ENCODE measurements at regions not wholly inside any gene's neighbourhood (a gene's known extent, or its start where the extent isn't known, plus 50 kb on each side); places are given as distances from the start of the nearest gene placed in this dataset.
"Not testable (repeated sequence)": the region's sequence is repeated elsewhere in the genome, so short reads cannot be mapped to it uniquely, and the experiment has no call there.

- ChIA-PET POLR2A (no interaction called here), CTCF (no interaction called here)
- Histone ChIP-seq H3K36me3 (ENCODE audit: control insufficient read depth, insufficient read depth, low read length) (no peaks in the 10 kb centered on the region), H3K27me3 (ENCODE audit: control insufficient read depth, insufficient read depth, low read length) (peaks cover 17% of the 10 kb centered on the region), H3K4me3 (ENCODE audit: low read depth, low read length) (no peak overlapping the region)
- TF ChIP-seq, protein P1, sequence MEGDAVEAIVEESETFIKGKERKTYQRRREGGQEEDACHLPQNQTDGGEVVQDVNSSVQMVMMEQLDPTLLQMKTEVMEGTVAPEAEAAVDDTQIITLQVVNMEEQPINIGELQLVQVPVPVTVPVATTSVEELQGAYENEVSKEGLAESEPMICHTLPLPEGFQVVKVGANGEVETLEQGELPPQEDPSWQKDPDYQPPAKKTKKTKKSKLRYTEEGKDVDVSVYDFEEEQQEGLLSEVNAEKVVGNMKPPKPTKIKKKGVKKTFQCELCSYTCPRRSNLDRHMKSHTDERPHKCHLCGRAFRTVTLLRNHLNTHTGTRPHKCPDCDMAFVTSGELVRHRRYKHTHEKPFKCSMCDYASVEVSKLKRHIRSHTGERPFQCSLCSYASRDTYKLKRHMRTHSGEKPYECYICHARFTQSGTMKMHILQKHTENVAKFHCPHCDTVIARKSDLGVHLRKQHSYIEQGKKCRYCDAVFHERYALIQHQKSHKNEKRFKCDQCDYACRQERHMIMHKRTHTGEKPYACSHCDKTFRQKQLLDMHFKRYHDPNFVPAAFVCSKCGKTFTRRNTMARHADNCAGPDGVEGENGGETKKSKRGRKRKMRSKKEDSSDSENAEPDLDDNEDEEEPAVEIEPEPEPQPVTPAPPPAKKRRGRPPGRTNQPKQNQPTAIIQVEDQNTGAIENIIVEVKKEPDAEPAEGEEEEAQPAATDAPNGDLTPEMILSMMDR (IDR thresholded peaks at IDR 0.05; ENCODE audit: insufficient read depth, low read depth, low read length): no peak
- no peak for DNase-seq (ENCODE audit: low read depth)
These were observed 108.5 kb downstream of the PSAT1 start for GRCh38 chr9:78405461-78405860.

- no peak for DNase-seq (ENCODE audit: low read depth)
- H3K36me3 ChIP-seq (ENCODE audit: control insufficient read depth, insufficient read depth, low read length): no peaks in the 10 kb centered on the region
These were observed 109.2 kb downstream of the PSAT1 start for GRCh38 chr9:78406146-78406545.

GRCh38 chr9:78406933-78407332 lies 110.0 kb downstream of the PSAT1 start:
- ChIA-PET POLR2A (no interaction called here), CTCF (no interaction called here)
- Histone ChIP-seq H3K4me3 (ENCODE audit: low read depth, low read length) (no peak overlapping the region), H3K27me3 (ENCODE audit: control insufficient read depth, insufficient read depth, low read length) (peaks cover 15% of the 10 kb centered on the region), H3K36me3 (ENCODE audit: control insufficient read depth, insufficient read depth, low read length) (no peaks in the 10 kb centered on the region)
- DNase-seq (ENCODE audit: low read depth): no peak
- TF ChIP-seq, protein P1 (IDR thresholded peaks at IDR 0.05; ENCODE audit: insufficient read depth, low read depth, low read length): no peak

More at GRCh38 chr9:78406146-78406545, 109.2 kb downstream of the PSAT1 start:
- TF ChIP-seq, protein P1 (IDR thresholded peaks at IDR 0.05; ENCODE audit: insufficient read depth, low read depth, low read length): no peak
- Histone ChIP-seq H3K27me3 (ENCODE audit: control insufficient read depth, insufficient read depth, low read length) (peaks cover 17% of the 10 kb centered on the region), H3K4me3 (ENCODE audit: low read depth, low read length) (no peak overlapping the region)
- CTCF ChIA-PET: no interaction called here
- POLR2A ChIA-PET: no interaction called here

GRCh38 chr9:78407636-78408312 lies 110.8 kb downstream of the PSAT1 start:
- no peak for DNase-seq (ENCODE audit: low read depth)
- peaks cover 12% of the 10 kb centered on the region for H3K27me3 ChIP-seq (ENCODE audit: control insufficient read depth, insufficient read depth, low read length)
- TF ChIP-seq, protein P1 (IDR thresholded peaks at IDR 0.05; ENCODE audit: insufficient read depth, low read depth, low read length): no peak
- H3K4me3 ChIP-seq (ENCODE audit: low read depth, low read length): no peak overlapping the region
- ChIA-PET CTCF (no interaction called here), POLR2A (no interaction called here)
- no peaks in the 10 kb centered on the region for H3K36me3 ChIP-seq (ENCODE audit: control insufficient read depth, insufficient read depth, low read length)

DNA sequence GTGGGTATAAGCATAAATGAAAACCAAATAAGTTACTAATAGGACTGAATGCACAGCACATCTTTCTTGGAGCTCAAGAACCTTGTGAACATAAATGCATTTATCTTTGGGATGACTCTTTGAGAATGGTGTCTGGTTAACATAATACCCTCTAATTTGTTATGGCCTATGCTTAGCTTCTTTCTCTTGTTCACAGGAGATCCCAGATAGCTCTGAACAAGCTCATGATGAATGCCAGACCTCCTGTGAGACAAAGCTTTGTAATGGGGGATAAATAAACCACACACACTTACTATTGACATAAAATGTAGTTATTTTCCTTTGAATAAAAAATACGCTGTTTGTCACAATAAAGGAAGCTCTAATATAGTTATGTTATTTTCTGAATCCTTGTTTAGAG lies 111.5 kb downstream of the PSAT1 start:
- no peak for DNase-seq (ENCODE audit: low read depth)
- H3K27me3 ChIP-seq (ENCODE audit: control insufficient read depth, insufficient read depth, low read length): peaks cover 8% of the 10 kb centered on the region
- ChIA-PET POLR2A (no interaction called here), CTCF (no interaction called here)
- H3K36me3 ChIP-seq (ENCODE audit: control insufficient read depth, insufficient read depth, low read length): no peaks in the 10 kb centered on the region
- TF ChIP-seq, protein P1 (IDR thresholded peaks at IDR 0.05; ENCODE audit: insufficient read depth, low read depth, low read length): no peak
- H3K4me3 ChIP-seq (ENCODE audit: low read depth, low read length): no peak overlapping the region

GRCh38 chr9:78409928-78410510 lies 113.1 kb downstream of the PSAT1 start:
- H3K27me3 ChIP-seq (ENCODE audit: control insufficient read depth, insufficient read depth, low read length); CTCF ChIA-PET; DNase-seq (ENCODE audit: low read depth); H3K4me3 ChIP-seq (ENCODE audit: low read depth, low read length); H3K36me3 ChIP-seq (ENCODE audit: control insufficient read depth, insufficient read depth, low read length); POLR2A ChIA-PET: not testable (repeated sequence)

Data from BJ (cell line).